GM18511 (cell line): ENCODE measurements at regions not wholly inside any gene's neighbourhood (a gene's known extent, or its start where the extent isn't known, plus 50 kb on each side); places are given as distances from the start of the nearest gene placed in this dataset.
"Not testable (repeated sequence)": the region's sequence is repeated elsewhere in the genome, so short reads cannot be mapped to it uniquely, and the experiment has no call there.

ENCODE experiments used
- ATAC-seq: cut with Tn5 transposase; IDR thresholded peaks from one replicate; pipeline ENCODE4 v1.9.1; 2021; ENCODE audit warnings: mild to moderate bottlenecking, moderate library complexity; ENCODE audit not compliant: unreplicated experiment

DNA sequence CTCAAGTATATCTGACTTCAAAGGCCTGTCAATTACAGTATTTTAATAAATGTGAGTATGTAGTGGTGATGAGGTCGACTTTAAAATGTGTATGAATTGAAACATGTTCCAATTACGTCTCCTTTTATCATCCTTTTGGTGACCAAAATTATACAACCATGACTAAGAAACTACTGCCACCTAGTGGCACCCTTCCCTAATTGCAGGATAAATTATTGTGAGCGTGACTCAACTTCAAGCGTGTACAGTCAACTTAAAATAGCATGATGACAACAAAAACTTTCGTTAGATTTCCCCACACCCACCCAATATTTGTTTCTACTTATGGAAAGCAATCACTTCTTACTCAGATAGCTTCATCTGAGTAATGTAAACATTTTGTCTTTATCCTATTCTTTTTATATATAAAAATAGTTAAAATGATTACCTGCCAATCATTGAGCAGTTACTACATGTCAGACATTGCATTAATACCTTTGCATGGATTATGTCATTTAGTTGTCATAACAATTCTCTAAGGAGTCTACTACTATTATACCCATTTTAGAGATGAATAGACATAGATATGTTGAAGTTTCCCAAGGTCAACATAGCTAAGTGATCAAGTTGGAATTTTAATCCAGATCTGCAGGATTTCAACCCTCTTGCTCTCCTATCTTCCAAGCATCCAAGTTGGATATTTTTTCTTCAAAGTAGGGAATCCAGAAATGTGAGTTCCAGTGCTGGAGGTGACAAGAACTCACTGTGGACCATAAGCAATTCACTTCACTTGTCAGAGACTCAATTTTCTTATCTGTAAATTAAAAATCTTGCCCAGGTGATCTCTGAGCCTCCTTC is 106.0 kb downstream of the MEX3B start:
- no peak for ATAC-seq

GRCh38 chr15:81937189-81937588 is 108.6 kb downstream of the MEX3B start:
- no peak for ATAC-seq

- ATAC-seq = no peak
These were observed 115.0 kb downstream of the MEX3B start for GRCh38 chr15:81930582-81931369.

GRCh38 chr15:81929557-81929956 is 116.3 kb downstream of the MEX3B start:
- ATAC-seq = no peak

DNA sequence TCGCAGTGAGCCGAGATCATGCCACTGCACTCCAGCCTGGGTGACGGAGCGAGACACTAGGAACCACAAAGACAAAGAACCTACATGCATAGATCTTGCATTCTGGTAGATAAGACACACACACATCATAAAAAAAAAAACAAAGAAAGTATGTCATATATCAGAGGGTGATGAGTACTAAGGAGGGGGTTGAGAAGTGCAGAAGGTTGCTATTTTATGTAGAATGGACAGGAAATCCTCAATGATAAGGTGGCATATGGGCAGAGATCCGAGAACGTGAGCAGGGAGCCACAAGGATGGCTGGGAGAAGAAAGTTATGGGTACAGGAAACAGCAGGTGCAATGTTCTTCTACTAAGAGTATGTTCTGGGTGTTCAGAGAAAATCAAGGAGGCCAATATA is 118.8 kb downstream of the MEX3B start:
- ATAC-seq = no peak

- no peak for ATAC-seq
These were observed 121.1 kb downstream of the MEX3B start for GRCh38 chr15:81924729-81925128.

- no peak for ATAC-seq
These were observed 122.1 kb downstream of the MEX3B start for GRCh38 chr15:81923561-81924350.

GRCh38 chr15:81922143-81922542 is 123.7 kb downstream of the MEX3B start:
- ATAC-seq = no peak

DNA sequence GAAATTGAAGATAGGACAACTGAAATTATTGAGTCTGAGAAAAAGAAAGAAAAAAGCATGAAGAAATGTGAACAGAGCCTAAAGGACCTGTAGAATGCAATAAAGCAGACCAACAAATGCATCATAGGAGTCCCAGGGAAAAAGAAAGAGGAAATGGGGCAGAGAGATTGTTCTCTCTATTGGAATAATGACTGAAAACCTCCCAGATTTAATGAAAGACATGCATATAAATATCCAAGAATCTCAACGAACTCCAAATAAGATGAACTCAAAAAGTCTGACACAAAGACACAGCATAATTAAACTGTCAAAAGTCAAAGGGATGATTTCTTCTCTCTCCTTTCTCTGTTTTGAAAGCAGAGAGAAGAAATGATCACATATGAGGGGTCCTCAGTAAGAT is 124.7 kb downstream of the MEX3B start:
- ATAC-seq = no peak

- not testable (repeated sequence) for ATAC-seq
These were observed 127.1 kb downstream of the MEX3B start for GRCh38 chr15:81918767-81919166.

GRCh38 chr15:81916451-81916850 is 129.4 kb downstream of the MEX3B start:
- no peak for ATAC-seq

DNA sequence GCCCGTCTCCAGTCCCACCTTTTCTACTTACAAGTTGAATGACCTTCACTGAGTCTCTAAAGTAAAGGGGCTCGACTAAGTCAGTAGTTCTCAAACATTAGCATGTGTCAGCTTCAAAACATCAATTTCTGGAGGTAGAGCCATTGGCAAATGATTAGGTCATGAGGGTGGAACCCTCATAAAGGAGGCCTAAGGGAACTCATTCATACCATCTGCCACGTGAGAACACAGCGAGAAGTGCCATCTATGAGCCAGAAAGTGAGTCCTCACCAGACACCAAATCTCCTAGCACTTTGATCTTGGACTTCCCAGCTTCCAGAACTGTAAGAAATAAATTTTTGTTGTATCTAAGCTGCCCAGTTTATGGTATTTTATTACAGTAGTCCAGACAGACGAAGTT is 129.8 kb downstream of the MEX3B start:
- no peak for ATAC-seq

DNA sequence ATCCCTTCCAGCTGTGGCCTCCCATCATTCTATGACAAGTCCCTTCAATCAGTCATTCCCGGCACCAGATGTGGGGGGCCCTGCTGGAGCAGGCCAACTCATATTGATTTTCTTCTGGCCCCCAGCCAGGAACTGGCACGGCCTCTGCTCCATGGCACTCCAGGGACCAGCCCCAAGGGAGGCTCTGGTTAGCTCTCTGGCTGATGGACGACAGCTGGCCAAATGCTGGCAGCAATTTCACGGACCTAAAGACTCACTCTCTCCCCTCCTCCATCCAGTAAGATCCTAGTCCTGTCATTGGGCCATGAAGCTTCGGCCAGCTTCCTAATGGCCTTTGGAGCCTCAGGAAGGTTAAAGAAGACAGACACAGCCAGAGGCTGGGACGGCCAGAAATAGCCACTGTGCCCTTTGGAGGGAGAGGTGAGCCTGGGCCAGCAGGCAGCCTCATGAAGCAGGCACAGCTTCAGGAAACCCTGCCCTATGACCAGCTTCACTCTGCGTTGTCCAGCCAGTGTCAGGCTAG is 131.0 kb downstream of the MEX3B start:
- ATAC-seq = no peak

DNA sequence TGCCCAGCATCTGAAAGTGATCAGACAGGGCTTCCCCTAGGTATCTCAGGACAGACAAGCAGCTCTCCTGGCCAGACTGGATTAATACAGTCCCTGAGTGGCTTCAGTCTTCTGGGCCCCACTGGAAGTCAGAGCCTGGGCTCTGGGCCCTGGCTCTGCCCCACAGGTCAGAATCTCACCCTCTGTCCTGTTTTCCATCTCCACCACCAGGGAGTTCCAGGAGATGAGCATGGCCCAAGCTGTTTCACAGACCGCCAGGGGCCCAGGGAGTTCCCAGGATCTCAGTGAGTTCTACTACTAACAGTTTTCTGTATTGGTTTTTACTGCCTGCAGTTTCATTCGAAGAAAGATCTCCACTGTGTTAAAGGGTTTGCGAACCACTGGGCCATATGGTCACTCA is 131.5 kb downstream of the MEX3B start:
- no peak for ATAC-seq

DNA sequence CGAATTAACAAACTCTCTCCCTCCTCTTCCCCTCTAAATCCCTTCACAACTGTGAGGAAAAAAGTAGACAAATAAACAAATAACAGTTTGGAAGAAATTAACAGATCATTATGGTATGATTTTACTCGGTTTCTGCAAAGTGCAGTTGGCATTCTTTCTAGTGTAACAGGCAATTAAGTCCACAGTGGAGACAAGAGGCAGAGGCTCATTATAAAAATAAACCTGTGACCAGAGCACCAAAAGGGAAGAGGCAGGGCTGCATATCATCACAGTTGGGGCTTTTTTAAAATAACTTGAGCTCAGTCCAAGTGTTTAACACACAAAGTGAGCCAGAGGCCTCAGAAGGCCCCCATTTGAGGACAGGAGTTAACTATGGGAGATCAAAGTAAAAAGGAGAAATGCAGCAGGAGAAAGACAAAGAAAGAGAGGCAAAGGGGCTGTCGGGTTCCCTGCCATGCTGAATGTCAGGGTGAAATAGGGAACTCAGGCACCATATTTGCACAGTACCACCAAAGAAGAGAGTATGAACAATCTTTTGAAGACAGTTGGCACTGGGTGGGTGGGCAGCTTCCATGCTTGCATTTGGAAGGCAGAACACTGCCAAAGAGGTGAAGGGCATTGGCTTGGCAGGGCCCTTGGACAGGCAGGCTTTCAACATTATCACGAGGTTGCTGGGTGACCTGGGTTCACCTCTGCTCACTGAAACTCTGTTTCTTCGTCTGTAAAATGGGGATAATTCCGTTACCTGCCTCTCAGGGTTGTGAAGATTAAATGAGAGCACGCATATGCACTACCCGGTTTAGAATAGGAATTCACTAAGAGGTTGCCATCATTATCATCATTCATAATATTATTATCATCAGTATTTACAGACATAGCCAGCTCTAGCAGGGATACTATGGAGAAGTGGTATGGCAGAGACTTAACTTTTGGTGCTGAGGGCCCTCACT is 134.5 kb downstream of the MEX3B start:
- no peak for ATAC-seq

DNA sequence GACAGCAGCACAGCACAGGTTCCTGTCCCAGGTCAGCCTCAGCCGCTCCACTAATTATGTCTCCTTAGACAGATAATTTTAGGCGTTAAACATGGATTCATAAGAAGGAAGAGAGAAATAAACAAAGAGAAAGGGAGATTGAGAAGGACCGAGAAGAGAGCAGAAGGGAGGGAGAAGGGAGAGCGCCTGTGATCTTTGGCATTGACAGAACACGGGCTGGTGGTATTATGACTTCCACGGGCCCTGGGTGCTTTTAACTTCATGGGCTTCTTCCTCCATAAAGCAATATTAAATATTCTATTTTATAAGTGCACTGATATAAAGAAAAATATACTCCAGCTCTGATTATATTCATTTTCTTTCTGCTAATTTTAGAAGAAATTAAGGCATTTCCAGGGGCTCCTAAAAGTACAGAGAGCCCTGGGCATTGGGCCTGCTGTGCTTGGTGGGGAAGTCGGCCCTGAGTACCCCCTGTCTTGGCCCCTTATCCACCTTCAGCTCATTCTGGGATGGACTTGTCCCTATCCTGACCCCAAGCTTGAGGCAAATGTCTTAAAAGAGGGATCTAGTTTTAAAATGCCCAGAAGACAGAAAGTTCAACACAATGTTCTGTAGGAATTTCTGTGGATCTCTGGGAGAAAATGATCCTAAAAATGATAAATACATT is 135.3 kb downstream of the MEX3B start:
- ATAC-seq = no peak

DNA sequence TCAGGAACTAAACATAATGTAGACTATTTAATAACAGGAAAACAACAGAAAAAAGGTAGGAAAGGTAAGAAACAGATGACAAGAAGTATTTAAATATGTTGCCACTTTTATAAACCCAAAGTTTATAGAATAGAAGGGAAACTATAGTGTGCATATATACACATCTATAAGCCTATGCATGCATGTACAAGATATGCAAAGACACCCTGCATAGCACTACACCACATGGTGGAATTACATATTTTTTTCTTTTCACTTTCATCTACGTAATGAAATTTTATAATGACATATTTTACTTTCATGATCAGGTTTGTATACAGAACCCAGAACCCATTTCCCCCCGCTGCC is 136.8 kb downstream of the MEX3B start:
- no peak for ATAC-seq

DNA sequence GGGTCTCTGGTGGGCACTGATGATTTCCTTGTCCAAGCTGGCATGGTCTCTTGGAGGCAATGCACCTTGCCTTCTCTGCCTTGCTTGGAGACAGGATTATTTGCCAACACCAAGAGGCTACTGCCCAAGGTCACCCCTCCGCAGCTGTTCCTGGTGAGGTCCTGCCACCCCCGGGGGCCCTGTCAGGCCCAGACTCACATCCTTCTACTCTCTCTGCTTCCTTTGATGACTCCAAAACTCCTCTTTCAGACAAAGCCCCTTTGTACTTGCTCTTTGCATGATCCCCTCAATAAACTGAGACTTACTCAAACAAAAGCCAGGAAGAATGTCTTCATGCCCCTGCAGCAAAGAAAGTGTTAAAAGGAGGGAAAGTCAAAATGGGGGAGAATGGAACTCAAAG is 137.7 kb downstream of the MEX3B start:
- no peak for ATAC-seq

GRCh38 chr15:81907521-81907920 is 138.3 kb downstream of the MEX3B start:
- no peak for ATAC-seq

DNA sequence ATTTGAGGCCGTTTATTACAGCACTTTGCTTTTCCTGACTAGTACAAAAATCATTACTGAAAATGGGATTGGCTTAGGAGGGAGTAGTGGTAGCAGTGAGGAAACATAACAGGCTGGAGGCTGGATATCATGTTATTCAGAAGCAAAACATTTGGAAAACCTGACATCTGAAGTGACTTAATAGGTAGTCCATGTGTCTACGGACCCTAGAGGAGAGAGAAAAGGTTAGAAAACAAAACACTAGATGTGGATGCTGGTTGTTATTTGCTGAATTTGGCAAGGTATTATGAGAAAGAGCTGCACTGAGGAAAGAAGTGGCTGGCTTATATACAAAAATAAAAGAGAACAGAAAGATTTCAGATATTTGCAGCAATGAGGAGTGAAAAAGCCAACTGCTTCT is 139.9 kb downstream of the MEX3B start:
- ATAC-seq = no peak
